Right cardiac atrium (tissue), 5 donors: ENCODE measurements at regions not wholly inside any gene's neighbourhood (a gene's known extent, or its start where the extent isn't known, plus 50 kb on each side); places are given as distances from the start of the nearest gene placed in this dataset.

Source experiments
- ATAC-seq, 2 donors: fragments of 200-7000 bp; cut with Tn5 transposase; one replicate each; pipeline versions ENCODE4 v1.8.0 to v1.9.1; 2020; ENCODE audit warnings: moderate library complexity in 2 of 2, mild to moderate bottlenecking in 1 of 2
- DNase-seq, 3 donors: peaks; one replicate each; pipeline ENCODE4 v3.0.0-alpha.2; 2020
- H3K27ac ChIP-seq: one replicate; pipeline ENCODE4 v1.5.1; 2013; ENCODE audit warnings: mild to moderate bottlenecking, low read length, control low read depth, moderate library complexity
- H3K27me3 ChIP-seq: one replicate; pipeline ENCODE4 v1.6.1; 2013; ENCODE audit not compliant: control insufficient read depth, insufficient read depth
- H3K4me1 ChIP-seq: one replicate; pipeline ENCODE4 v1.6.1; 2013; ENCODE audit warnings: low read length; ENCODE audit not compliant: control insufficient read depth, insufficient read depth
- H3K4me3 ChIP-seq: one replicate; pipeline ENCODE4 v1.5.1; 2013; ENCODE audit warnings: low read length, control low read depth
- H3K9me3 ChIP-seq: one replicate; pipeline ENCODE4 v1.6.1; 2013; ENCODE audit warnings: low read length; ENCODE audit not compliant: control insufficient read depth
- WGBS: extraction: QIAGEN DNeasy Blood & Tissue Kit; methylation state at CpG from one replicate; pipeline ENCODE4 v1.1.7; 2013; 5-methylcytosine and 5-hydroxymethylcytosine counted together
- intact Hi-C, 4 donors: fragments of 100-400 bp; cut with DNase I; formaldehyde crosslinking; loops; one replicate each; pipeline versions ENCODE4 v1.11.0 to v1.14.0; 2022 to 2023
- donor health status: healthy with polysubstance abuse.
- donor health status: DM: no; HTN: yes; CAD: no.
- donor health status: DM: no; HTN: no; CAD: no.
- donor health status: DM: no; HTN: yes; CAD: no; lungs with severe emphysema.
- donor health status: DM: yes; HTN: yes; CAD: no.

GRCh38 chr2:15111718-15112117 lies 449.4 kb downstream of the NBAS start:
- Histone ChIP-seq H3K27ac (no peak overlapping the region), H3K4me1 (peaks cover 2% of the 10 kb centered on the region), H3K27me3 (no peaks in the 10 kb centered on the region), H3K4me3 (no peak overlapping the region), H3K9me3 (no peaks in the 10 kb centered on the region)
- intact Hi-C loops: no loop called here
- no peak for DNase-seq
- 91% methylated on average over 1 of the region's 1 CpG for WGBS
- no peak for ATAC-seq

GRCh38 chr2:15112216-15112615 lies 448.9 kb downstream of the NBAS start:
- H3K27ac ChIP-seq: no peak overlapping the region
- peaks cover 2% of the 10 kb centered on the region for H3K4me1 ChIP-seq
- no peaks in the 10 kb centered on the region for H3K9me3 ChIP-seq
- no peaks in the 10 kb centered on the region for H3K27me3 ChIP-seq
- intact Hi-C loops: no loop called here
- DNase-seq (no peak), ATAC-seq (no peak)
- 85% methylated on average over 1 of the region's 1 CpG for WGBS
- no peak overlapping the region for H3K4me3 ChIP-seq

- ATAC-seq (no peak), DNase-seq (no peak)
- Histone ChIP-seq H3K27ac (no peak overlapping the region), H3K4me3 (no peak overlapping the region), H3K4me1 (no peaks in the 10 kb centered on the region), H3K27me3 (no peaks in the 10 kb centered on the region), H3K9me3 (no peaks in the 10 kb centered on the region)
- intact Hi-C loops: no loop called here
These were observed 445.4 kb downstream of the NBAS start for GRCh38 chr2:15115776-15116175.

- intact Hi-C loops: no loop called here
- DNase-seq: no peak
- Histone ChIP-seq H3K27me3 (no peaks in the 10 kb centered on the region), H3K27ac (no peak overlapping the region), H3K9me3 (no peaks in the 10 kb centered on the region), H3K4me1 (no peaks in the 10 kb centered on the region), H3K4me3 (no peak overlapping the region)
- WGBS: 87% methylated on average over 6 of the region's 6 CpGs
- ATAC-seq: no peak
These were observed 444.3 kb downstream of the NBAS start for GRCh38 chr2:15116830-15117229.
